Activated CD4-positive, alpha-beta T cell treated with anti-CD3 and anti-CD28 coated beads, Interleukin-2, amount 10 ng/mL, durations not matched to agents 24 days and 14 days (primary cell): ENCODE measurements at regions not wholly inside any gene's neighbourhood (a gene's known extent, or its start where the extent isn't known, plus 50 kb on each side); places are given as distances from the start of the nearest gene placed in this dataset.

Experiments used
- DNase-seq: peaks from one replicate; pipeline ENCODE4 v3.0.0; 2022
- H3K27ac Mint-ChIP-seq: one replicate; pipeline ENCODE4 v1.8.0; 2022; ENCODE audit warnings: mild to moderate bottlenecking, mixed read lengths
- H3K27me3 Mint-ChIP-seq: one replicate; pipeline ENCODE4 v1.8.0; 2022; ENCODE audit warnings: mixed read lengths
- H3K36me3 Mint-ChIP-seq: one replicate; pipeline ENCODE4 v1.8.0; 2022; ENCODE audit warnings: low read depth, mild to moderate bottlenecking, mixed read lengths
- H3K4me1 Mint-ChIP-seq: one replicate; pipeline ENCODE4 v1.8.0; 2021; ENCODE audit warnings: mixed read lengths
- H3K4me3 Mint-ChIP-seq: one replicate; pipeline ENCODE4 v1.8.0; 2022; ENCODE audit warnings: mild to moderate bottlenecking, moderate library complexity, mixed read lengths
- H3K9me3 Mint-ChIP-seq: one replicate; pipeline ENCODE4 v1.8.0; 2021; ENCODE audit warnings: mixed read lengths
- intact Hi-C: fragments of 100-400 bp; cut with micrococcal nuclease; formaldehyde crosslinking; loops from one replicate; pipeline ENCODE4 v1.15.1; 2023

GRCh38 chr22:48210812-48211211 is 1448.4 kb downstream of the TBC1D22A start:
- no peaks in the 10 kb centered on the region for H3K27me3 Mint-ChIP-seq
- no peak overlapping the region for H3K4me3 Mint-ChIP-seq
- H3K27ac Mint-ChIP-seq, result no peak overlapping the region
- intact Hi-C loops, result no loop called here
- no peaks in the 10 kb centered on the region for H3K4me1 Mint-ChIP-seq
- H3K9me3 Mint-ChIP-seq, result no peaks in the 10 kb centered on the region
- H3K36me3 Mint-ChIP-seq, result no peaks in the 10 kb centered on the region
- peak; percentile 40 for DNase-seq

DNA sequence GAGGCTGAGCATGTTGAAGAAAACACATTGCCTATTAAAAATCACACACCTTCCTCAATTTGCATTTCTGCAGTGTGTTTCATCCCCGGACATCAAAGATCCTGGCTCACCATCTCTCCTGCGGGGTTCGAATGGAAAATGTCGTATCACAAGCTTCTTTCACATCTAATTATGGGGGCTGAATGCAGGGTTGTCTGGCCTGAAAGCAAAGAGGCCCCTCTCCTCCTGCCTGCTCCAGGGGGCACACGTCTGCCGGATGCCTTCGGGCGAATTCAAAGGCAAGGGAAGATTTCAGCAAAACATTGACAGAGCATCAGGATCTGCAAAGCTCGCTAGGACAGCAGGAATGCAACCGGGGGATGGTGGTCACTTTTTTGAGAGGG is 1447.7 kb downstream of the TBC1D22A start:
- Mint-ChIP-seq H3K4me1 (no peaks in the 10 kb centered on the region), H3K27me3 (no peaks in the 10 kb centered on the region), H3K9me3 (no peaks in the 10 kb centered on the region), H3K36me3 (no peaks in the 10 kb centered on the region), H3K4me3 (no peak overlapping the region), H3K27ac (no peak overlapping the region)
- DNase-seq, result peak; percentile 37
- intact Hi-C loops, result no loop called here

- intact Hi-C loops, result no loop called here
- H3K9me3 Mint-ChIP-seq, result no peaks in the 10 kb centered on the region
- H3K4me1 Mint-ChIP-seq, result no peaks in the 10 kb centered on the region
- H3K36me3 Mint-ChIP-seq, result no peaks in the 10 kb centered on the region
- H3K27ac Mint-ChIP-seq, result no peak overlapping the region
- no peak overlapping the region for H3K4me3 Mint-ChIP-seq
- peak; percentile 45 for DNase-seq
- H3K27me3 Mint-ChIP-seq, result no peaks in the 10 kb centered on the region
These were observed 1447.2 kb downstream of the TBC1D22A start for GRCh38 chr22:48209473-48210197.

GRCh38 chr22:48208894-48209293 is 1446.4 kb downstream of the TBC1D22A start:
- intact Hi-C loops, result no loop called here
- Mint-ChIP-seq H3K4me3 (no peak overlapping the region), H3K9me3 (no peaks in the 10 kb centered on the region), H3K27me3 (no peaks in the 10 kb centered on the region), H3K36me3 (no peaks in the 10 kb centered on the region), H3K27ac (no peak overlapping the region), H3K4me1 (no peaks in the 10 kb centered on the region)
- DNase-seq, result peak; percentile 32

DNA sequence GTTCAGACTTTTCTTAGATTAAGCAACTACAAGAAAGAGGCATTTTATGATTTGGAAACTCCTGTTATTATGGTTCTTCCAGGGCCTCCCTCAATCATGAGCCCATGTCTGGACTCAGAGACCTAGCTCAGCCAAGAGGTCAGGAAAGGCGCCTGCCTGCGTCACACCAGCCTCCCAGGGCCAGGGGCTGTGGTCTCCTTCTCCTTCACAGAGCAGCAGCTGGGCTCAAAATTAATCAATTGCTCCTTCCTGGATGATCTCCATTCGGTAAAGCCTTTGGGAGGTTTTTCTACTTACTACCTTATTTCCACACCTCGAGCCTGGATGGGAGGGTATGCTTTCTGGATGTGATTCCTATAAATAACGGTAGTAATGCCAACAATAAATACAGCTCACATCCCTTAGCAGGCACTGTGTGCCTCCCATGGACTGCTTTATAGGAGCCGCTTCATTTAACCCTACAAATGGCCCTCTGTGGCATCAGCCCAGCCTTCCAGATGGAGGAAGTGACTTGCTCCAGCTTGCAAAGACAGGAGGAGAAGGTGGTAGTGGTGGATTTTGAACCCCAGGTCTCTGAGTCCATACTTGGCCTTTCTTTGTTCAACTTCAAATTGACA is 1445.6 kb downstream of the TBC1D22A start:
- H3K27me3 Mint-ChIP-seq, result no peaks in the 10 kb centered on the region
- H3K4me3 Mint-ChIP-seq, result no peak overlapping the region
- H3K9me3 Mint-ChIP-seq, result no peaks in the 10 kb centered on the region
- intact Hi-C loops, result no loop called here
- H3K27ac Mint-ChIP-seq, result no peak overlapping the region
- no peaks in the 10 kb centered on the region for H3K36me3 Mint-ChIP-seq
- no peaks in the 10 kb centered on the region for H3K4me1 Mint-ChIP-seq
- peak; percentile 46 for DNase-seq

- intact Hi-C loops, result no loop called here
- Mint-ChIP-seq H3K36me3 (no peaks in the 10 kb centered on the region), H3K27ac (no peak overlapping the region), H3K4me1 (no peaks in the 10 kb centered on the region), H3K9me3 (no peaks in the 10 kb centered on the region), H3K4me3 (no peak overlapping the region), H3K27me3 (no peaks in the 10 kb centered on the region)
- DNase-seq, result no peak
These were observed 1443.3 kb downstream of the TBC1D22A start for GRCh38 chr22:48205790-48206189.

- intact Hi-C loops, result no loop called here
- Mint-ChIP-seq H3K27me3 (no peaks in the 10 kb centered on the region), H3K36me3 (no peaks in the 10 kb centered on the region)
These were observed 1442.7 kb downstream of the TBC1D22A start for GRCh38 chr22:48205161-48205560.

DNA sequence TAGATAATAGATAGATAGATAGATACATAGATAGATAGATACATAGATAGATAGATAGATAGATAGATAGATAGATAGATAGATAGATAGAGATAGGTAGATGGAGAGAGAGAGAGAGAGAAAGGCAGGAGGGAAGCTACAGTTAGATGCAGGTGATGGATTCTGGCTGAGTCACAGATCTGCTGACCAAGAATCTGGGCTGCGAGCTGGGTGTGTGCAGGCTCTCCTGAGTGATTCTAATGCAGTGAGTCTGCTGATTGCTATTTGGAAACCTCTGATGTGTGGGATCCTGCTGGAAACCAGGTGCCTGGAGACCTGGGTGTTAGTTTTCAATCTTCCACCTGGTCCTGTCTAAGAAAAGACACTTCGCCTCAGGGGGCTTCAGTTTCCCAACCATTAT is 1441.8 kb downstream of the TBC1D22A start:
- Mint-ChIP-seq H3K4me3 (no peak overlapping the region), H3K27ac (no peak overlapping the region), H3K4me1 (no peaks in the 10 kb centered on the region), H3K36me3 (no peaks in the 10 kb centered on the region), H3K9me3 (no peaks in the 10 kb centered on the region), H3K27me3 (no peaks in the 10 kb centered on the region)
- intact Hi-C loops, result no loop called here
- no peak for DNase-seq

More at GRCh38 chr22:48205161-48205560, 1442.7 kb downstream of the TBC1D22A start:
- Mint-ChIP-seq H3K4me3 (no peak overlapping the region), H3K9me3 (no peaks in the 10 kb centered on the region), H3K27ac (no peak overlapping the region), H3K4me1 (no peaks in the 10 kb centered on the region)
- DNase-seq, result no peak

DNA sequence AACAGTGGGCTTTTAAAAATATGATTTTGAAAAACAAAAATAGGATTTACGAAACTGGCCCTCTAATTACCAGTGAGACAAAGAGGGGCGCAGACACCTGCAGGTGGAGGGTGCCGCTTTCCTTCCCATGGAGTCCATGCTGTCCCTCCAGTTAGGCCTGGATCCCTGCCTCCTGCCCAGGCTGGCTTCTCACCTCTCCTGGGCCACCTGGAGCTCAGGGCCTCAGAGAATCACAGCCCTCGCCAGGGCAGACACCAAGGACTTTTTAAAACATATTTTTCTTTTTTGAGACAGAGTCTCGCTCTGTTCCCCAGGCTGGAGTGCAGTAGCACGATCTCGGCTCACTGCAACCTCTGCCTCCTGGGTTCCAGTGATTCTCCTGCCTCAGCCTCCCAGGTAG is 1437.2 kb downstream of the TBC1D22A start:
- no peak for DNase-seq
- Mint-ChIP-seq H3K9me3 (peaks cover 7% of the 10 kb centered on the region), H3K4me3 (no peak overlapping the region), H3K4me1 (no peaks in the 10 kb centered on the region), H3K36me3 (no peaks in the 10 kb centered on the region), H3K27ac (no peak overlapping the region), H3K27me3 (peaks cover 3% of the 10 kb centered on the region)
- intact Hi-C loops, result no loop called here

DNA sequence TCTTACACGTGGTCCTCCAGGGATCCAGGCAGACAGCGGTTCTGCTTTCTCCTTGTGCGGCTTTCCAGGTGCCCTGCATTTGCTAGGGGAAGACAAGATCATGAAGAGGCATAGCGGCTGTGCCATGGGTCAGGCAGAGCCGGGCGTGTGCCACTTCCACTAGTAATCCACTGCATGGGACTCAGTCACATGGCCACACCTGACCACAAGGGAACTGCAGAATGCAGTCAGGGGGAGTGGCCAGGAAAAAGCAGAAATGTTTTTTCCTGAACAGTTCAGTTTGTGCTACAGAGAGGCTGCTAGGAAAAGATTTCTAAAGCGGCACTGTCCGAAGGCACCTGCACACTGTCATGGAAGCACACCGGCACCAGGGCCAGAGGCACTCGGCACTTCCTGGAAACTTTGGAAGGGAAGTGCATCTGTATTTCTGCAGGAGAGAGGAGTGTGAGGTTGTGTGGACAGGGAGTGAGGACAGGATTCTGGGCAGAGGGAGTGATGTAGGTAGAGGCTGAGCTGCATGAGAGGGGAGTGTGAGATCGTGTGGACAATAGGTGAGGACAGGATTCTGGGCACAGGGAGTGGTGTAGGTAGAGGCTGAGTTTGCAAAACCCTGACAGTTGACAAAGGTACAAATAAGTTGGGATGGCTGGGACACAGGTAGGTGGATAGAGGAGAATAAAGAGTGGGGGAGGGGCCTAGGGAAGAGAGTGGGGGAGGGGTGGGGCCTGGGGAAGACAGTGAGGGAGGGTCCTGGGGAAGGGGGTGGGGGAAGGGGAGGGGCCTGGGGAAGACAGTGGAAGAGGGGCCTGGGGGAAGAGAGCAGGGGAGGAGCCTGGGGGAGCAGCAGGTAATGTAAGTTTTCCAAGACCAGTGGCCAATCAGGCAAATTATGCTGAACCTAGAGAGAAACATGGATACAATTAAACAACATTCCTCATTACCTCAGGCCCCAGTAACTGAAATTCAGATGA is 1436.3 kb downstream of the TBC1D22A start:
- H3K27ac Mint-ChIP-seq, result no peak overlapping the region
- peaks cover 3% of the 10 kb centered on the region for H3K27me3 Mint-ChIP-seq
- no peaks in the 10 kb centered on the region for H3K36me3 Mint-ChIP-seq
- no peak for DNase-seq
- no peak overlapping the region for H3K4me3 Mint-ChIP-seq
- no peaks in the 10 kb centered on the region for H3K4me1 Mint-ChIP-seq
- intact Hi-C loops, result no loop called here
- peaks cover 7% of the 10 kb centered on the region for H3K9me3 Mint-ChIP-seq

GRCh38 chr22:48197189-48197690 is 1434.8 kb downstream of the TBC1D22A start:
- no peak for DNase-seq
- intact Hi-C loops, result no loop called here
- H3K9me3 Mint-ChIP-seq, result peaks cover 7% of the 10 kb centered on the region
- peaks cover 3% of the 10 kb centered on the region for H3K27me3 Mint-ChIP-seq
- H3K4me3 Mint-ChIP-seq, result no peak overlapping the region
- no peak overlapping the region for H3K27ac Mint-ChIP-seq
- H3K36me3 Mint-ChIP-seq, result no peaks in the 10 kb centered on the region
- no peaks in the 10 kb centered on the region for H3K4me1 Mint-ChIP-seq

DNA sequence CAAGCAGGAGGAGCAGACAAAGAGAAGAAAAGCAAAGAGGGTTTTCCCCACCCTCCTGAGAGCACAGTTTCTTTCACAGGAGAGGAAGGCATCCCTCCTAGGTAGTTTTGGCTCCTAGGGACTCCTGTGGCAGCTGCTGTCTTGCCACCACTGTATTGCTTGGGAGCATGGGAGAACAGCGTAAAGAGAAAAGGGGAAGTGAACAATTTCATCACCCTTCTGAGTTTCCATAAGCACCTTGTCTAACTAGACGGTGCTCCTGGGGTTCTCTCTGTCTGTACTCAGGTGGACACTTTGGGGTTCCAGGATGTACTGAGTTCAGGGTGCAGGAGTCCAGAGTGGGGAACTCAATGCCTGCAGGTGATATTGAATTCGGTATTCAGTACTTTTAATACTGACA is 1430.5 kb downstream of the TBC1D22A start:
- peaks cover 4% of the 10 kb centered on the region for H3K4me1 Mint-ChIP-seq

DNA sequence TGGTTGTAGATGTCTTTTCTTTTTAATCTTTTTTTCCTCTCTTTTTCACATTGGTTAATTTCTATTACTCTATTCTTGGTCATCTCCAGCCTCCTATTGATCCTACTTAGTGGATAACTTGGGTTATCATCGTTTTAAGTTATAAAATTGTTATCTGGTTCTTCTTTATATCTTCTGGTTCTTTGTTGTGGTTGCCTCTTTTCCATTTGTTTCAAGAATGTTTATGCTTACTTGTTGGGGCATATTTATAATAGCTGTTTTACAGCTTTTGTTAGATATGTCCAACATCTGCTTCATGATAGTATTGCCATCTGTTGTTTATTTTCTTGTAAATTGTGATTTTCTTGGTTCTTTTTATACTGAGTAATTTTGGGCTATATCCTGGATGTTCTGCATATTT is 1429.6 kb downstream of the TBC1D22A start:
- intact Hi-C loops, result no loop called here
- Mint-ChIP-seq H3K27me3 (no peaks in the 10 kb centered on the region), H3K27ac (no peak overlapping the region), H3K4me3 (no peak overlapping the region), H3K36me3 (peaks cover 1% of the 10 kb centered on the region), H3K4me1 (peaks cover 4% of the 10 kb centered on the region), H3K9me3 (peaks cover 13% of the 10 kb centered on the region)
- DNase-seq, result no peak

More for the DNA sequence above, 1430.5 kb downstream of the TBC1D22A start:
- Mint-ChIP-seq H3K36me3 (peaks cover 1% of the 10 kb centered on the region), H3K4me3 (no peak overlapping the region), H3K27ac (no peak overlapping the region), H3K9me3 (peaks cover 13% of the 10 kb centered on the region), H3K27me3 (no peaks in the 10 kb centered on the region)
- no peak for DNase-seq
- intact Hi-C loops, result no loop called here

DNA sequence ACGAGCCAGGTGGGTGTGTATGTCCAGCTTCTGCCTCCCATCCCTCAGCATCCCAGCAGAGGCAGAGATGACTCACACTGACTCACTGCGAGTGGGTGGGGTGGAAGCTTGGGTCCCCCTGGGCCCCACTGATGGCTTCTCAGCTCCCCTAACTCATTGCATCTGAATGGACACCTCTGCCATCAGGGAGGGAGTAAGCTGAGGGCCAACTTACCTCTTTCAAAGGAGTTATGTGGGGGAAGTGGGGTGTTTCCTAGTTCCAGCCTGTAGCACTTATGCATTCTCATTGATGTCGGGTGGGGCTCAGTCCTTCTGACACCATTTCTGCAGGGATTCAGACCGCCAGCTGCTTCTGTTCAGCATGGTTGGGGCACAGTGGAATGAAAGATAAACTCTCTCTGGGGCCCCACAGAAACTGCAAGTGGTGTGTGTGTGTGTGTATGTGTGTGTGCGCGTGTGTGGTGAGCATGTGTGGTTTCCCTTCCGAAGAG is 1425.8 kb downstream of the TBC1D22A start:
- Mint-ChIP-seq H3K4me1 (peaks cover 4% of the 10 kb centered on the region), H3K27ac (no peak overlapping the region), H3K27me3 (no peaks in the 10 kb centered on the region), H3K36me3 (peaks cover 1% of the 10 kb centered on the region), H3K4me3 (no peak overlapping the region), H3K9me3 (peaks cover 6% of the 10 kb centered on the region)
- intact Hi-C loops, result no loop called here
- no peak for DNase-seq
